Heart right ventricle (tissue), 16 donors: ENCODE measurements at regions not wholly inside any gene's neighbourhood (a gene's known extent, or its start where the extent isn't known, plus 50 kb on each side); places are given as distances from the start of the nearest gene placed in this dataset.

Source experiments
- ATAC-seq, 8 donors: fragments of 200-7000 bp; cut with Tn5 transposase; one replicate each; pipeline ENCODE4 v1.9.1; 2020; ENCODE audit warnings: mild to moderate bottlenecking in 8 of 8, moderate library complexity in 8 of 8, moderate number of reproducible peaks in 1 of 8
- DNase-seq, 2 donors: peaks; one replicate each; pipeline ENCODE4 v3.0.0-alpha.2; 2020
- H3K27ac ChIP-seq, 10 donors: fragments of 200-600 bp; sonication (generic) in 2 of 10; one replicate each; pipeline versions ENCODE4 v1.5.0 to v1.8.0; 2020 to 2022; ENCODE audit warnings: mild to moderate bottlenecking in 3 of 10
- H3K27me3 ChIP-seq, 7 donors: fragments of 200-600 bp; one replicate each; pipeline ENCODE4 v1.8.0; 2021 to 2022; ENCODE audit warnings: mild to moderate bottlenecking in 2 of 7
- H3K36me3 ChIP-seq, 9 donors: fragments of 200-600 bp; sonication (generic) in 1 of 9; one replicate each; pipeline versions ENCODE4 v1.5.0 to v1.8.0; 2020 to 2022; ENCODE audit warnings: mild to moderate bottlenecking in 2 of 9
- H3K4me1 ChIP-seq, 9 donors: fragments of 200-600 bp; sonication (generic) in 1 of 9; one replicate each; pipeline versions ENCODE4 v1.5.0 to v1.8.0; 2020 to 2022; ENCODE audit warnings: mild to moderate bottlenecking in 4 of 9
- H3K4me3 ChIP-seq, 10 donors: fragments of 200-600 bp; sonication (generic) in 2 of 10; one replicate each; pipeline versions ENCODE4 v1.5.0 to v1.8.0; 2020 to 2022; ENCODE audit warnings: mild to moderate bottlenecking in 7 of 10, moderate library complexity in 2 of 10
- H3K9me3 ChIP-seq, 11 donors: fragments of 200-600 bp in 10 of 11; sonication (generic) in 2 of 11; one replicate each; pipeline versions ENCODE4 v1.5.0 to v1.8.0; 2013 to 2022; ENCODE audit warnings: mild to moderate bottlenecking in 2 of 11, control low read depth in 1 of 11, moderate library complexity in 1 of 11
- CTCF ChIP-seq, 9 donors: fragments of 200-600 bp; sonication (generic) in 2 of 9; IDR thresholded peaks; one replicate each; pipeline versions ENCODE4 v1.5.0 to v1.8.0; 2021 to 2022; ENCODE audit warnings: antibody characterized with exemption in 9 of 9, mild to moderate bottlenecking in 5 of 9, moderate library complexity in 1 of 9
- WGBS, 2 donors: extraction: QIAGEN DNeasy Blood & Tissue Kit; methylation state at CpG; one replicate each; pipeline ENCODE4 v1.1.7; 2013; ENCODE audit warnings: inconsistent platforms in 1 of 2; 5-methylcytosine and 5-hydroxymethylcytosine counted together
- intact Hi-C, 10 donors: fragments of 100-400 bp; cut with DNase I; formaldehyde crosslinking; loops; one replicate each; pipeline versions ENCODE4 v1.11.1 to v1.14.2; 2022
- donor health status: Arrhythmogenic right ventricular cardiomyopathy.
- donor health status: ischemic (EF 13 %, LVEDD 7.1; RV severe dilation, severe dysfunction).
- donor health status: healthy with polysubstance abuse.
- donor health status: DM: no; HTN: yes; CAD: no.
- donor health status: DM: no; HTN: no; CAD: no.
- donor health status: ischemic (EF 25% LVEDD 6.9; RV normal size, moderate dysfunction).
- donor health status: ischemic (EF 25% LVEDD 5.7; RV mildly dilated, moderate dysfunction).
- donor health status: healthy.
- donor health status: DM: yes; HTN: yes; CAD: no.
- donor health status: Ischemic cardiomyopathy.
- donor health status: ischemic (EF 35%, LVEDD 5.7; RV mildly dilated, moderate dysfunction).
- donor health status: nonischemic (EF 11% LVEDD 7.7; RV severe dilation, severe dysfunction).
- donor health status: DM: yes; HTN: yes; CAD: no.
- donor health status: PGD.
- donor health status: ischemic (EF 29% LVEDD 5.4; RV normal size, mild dysfunction).
- donor health status: nonischemic (EF 23%, LVEDD 6.1; RV moderate dilation, normal function).

- intact Hi-C loops, result no loop called here
- Histone ChIP-seq H3K4me1 (no peaks in the 10 kb centered on the region), H3K4me3 (no peak overlapping the region), H3K36me3 (no peaks in the 10 kb centered on the region), H3K27ac (no peak overlapping the region), H3K27me3 (no peaks in the 10 kb centered on the region), H3K9me3 (peaks cover 0 to 10% (median 0%) of the 10 kb centered on the region in 11 donors)
- no peak for TF ChIP-seq CTCF (IDR thresholded peaks at IDR 0.05)
- ATAC-seq (no peak), DNase-seq (no peak)
- 71 to 76% methylated on average over 7 of the region's 7 CpGs for WGBS, 2 donors
Observed at GRCh38 chr11:80955588-80955987, 1514.8 kb upstream of the TENM4 start.

- intact Hi-C loops, result no loop called here
- Histone ChIP-seq H3K4me1 (no peaks in the 10 kb centered on the region), H3K36me3 (no peaks in the 10 kb centered on the region), H3K27ac (no peak overlapping the region), H3K4me3 (no peak overlapping the region), H3K27me3 (no peaks in the 10 kb centered on the region), H3K9me3 (peaks cover 0 to 20% (median 0%) of the 10 kb centered on the region in 11 donors)
- ATAC-seq, result no peak
- no peak for DNase-seq
- no peak for TF ChIP-seq CTCF (IDR thresholded peaks at IDR 0.05)
- 90 to 96% methylated on average over 2 of the region's 2 CpGs for WGBS, 2 donors
Observed at GRCh38 chr11:80948781-80949180, 1508.0 kb upstream of the TENM4 start.

GRCh38 chr11:80944758-80945157 lies 1503.9 kb upstream of the TENM4 start:
- ATAC-seq, result no peak
- no peak overlapping the region for H3K27ac ChIP-seq
- H3K27me3 ChIP-seq, result no peaks in the 10 kb centered on the region
- intact Hi-C loops, result no loop called here
- WGBS, 2 donors, result 65 to 74% methylated on average over 1 of the region's 1 CpG
- no peak overlapping the region for H3K4me3 ChIP-seq
- no peaks in the 10 kb centered on the region for H3K4me1 ChIP-seq
- no peak for DNase-seq
- no peaks in the 10 kb centered on the region for H3K36me3 ChIP-seq
- no peak for TF ChIP-seq CTCF (IDR thresholded peaks at IDR 0.05)
- peaks cover 0 to 8% (median 0%) of the 10 kb centered on the region in 11 donors for H3K9me3 ChIP-seq

- Histone ChIP-seq H3K36me3 (no peaks in the 10 kb centered on the region), H3K27me3 (no peaks in the 10 kb centered on the region), H3K4me3 (no peak overlapping the region), H3K9me3 (peaks cover 0 to 1% (median 0%) of the 10 kb centered on the region in 11 donors), H3K27ac (no peak overlapping the region), H3K4me1 (no peaks in the 10 kb centered on the region)
- no peak for ATAC-seq
- intact Hi-C loops, result no loop called here
- TF ChIP-seq CTCF (IDR thresholded peaks at IDR 0.05), result no peak
- DNase-seq, result no peak
Observed at GRCh38 chr11:80943226-80943625, 1502.4 kb upstream of the TENM4 start.
